ENCODE measurements at regions not wholly inside any gene's neighbourhood (a gene's known extent, or its start where the extent isn't known, plus 50 kb on each side); places are given as distances from the start of the nearest gene placed in this dataset.

DNA sequence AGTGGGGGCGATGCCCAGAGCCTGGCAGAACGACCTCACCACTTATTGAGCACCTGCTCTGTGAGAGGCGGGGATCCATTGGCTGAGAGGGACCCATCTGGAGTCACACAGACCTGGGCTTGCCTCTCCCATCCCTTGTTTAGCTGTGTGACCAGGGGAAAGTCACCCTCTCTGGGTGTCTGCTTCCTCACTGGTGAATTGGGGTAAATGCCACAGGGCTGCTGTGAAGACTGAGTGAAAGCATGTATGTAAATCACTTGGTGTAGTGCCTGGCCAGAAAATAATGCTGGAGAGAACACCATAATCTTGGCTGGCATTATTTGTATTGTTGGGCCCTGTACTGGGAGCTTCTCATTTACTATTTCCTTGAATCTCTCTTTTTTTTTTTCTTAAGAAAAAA lies 83.4 kb upstream of the PRL start:
- no TSS peak for BruUV-seq (replicated peaks)
- Mint-ChIP-seq H3K4me1 (ENCODE audit: low read depth, unreplicated experiment) (no peaks in the 10 kb centered on the region), H3K27ac (ENCODE audit: unreplicated experiment) (no peak overlapping the region), H3K27me3 (ENCODE audit: unreplicated experiment) (no peaks in the 10 kb centered on the region), H3K36me3 (ENCODE audit: insufficient read depth, unreplicated experiment) (no peaks in the 10 kb centered on the region), H3K4me3 (ENCODE audit: low read depth, unreplicated experiment) (no peak overlapping the region), H3K9me3 (ENCODE audit: low read depth, unreplicated experiment) (peaks cover 4% of the 10 kb centered on the region)
- no peak for DNase-seq
- intact Hi-C loops (cut with micrococcal nuclease; ENCODE audit: unreplicated experiment) = no loop called here
- TF ChIP-seq, protein P1, sequence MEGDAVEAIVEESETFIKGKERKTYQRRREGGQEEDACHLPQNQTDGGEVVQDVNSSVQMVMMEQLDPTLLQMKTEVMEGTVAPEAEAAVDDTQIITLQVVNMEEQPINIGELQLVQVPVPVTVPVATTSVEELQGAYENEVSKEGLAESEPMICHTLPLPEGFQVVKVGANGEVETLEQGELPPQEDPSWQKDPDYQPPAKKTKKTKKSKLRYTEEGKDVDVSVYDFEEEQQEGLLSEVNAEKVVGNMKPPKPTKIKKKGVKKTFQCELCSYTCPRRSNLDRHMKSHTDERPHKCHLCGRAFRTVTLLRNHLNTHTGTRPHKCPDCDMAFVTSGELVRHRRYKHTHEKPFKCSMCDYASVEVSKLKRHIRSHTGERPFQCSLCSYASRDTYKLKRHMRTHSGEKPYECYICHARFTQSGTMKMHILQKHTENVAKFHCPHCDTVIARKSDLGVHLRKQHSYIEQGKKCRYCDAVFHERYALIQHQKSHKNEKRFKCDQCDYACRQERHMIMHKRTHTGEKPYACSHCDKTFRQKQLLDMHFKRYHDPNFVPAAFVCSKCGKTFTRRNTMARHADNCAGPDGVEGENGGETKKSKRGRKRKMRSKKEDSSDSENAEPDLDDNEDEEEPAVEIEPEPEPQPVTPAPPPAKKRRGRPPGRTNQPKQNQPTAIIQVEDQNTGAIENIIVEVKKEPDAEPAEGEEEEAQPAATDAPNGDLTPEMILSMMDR (IDR thresholded peaks at IDR 0.05; ENCODE audit: unreplicated experiment) = no peak
- CTCF ChIA-PET = interaction anchor here (0.7 kb wide), 1 partner anchor 181 kb away, joined by 7 read pairs; no protein-coding TSS in a partner anchor

DNA sequence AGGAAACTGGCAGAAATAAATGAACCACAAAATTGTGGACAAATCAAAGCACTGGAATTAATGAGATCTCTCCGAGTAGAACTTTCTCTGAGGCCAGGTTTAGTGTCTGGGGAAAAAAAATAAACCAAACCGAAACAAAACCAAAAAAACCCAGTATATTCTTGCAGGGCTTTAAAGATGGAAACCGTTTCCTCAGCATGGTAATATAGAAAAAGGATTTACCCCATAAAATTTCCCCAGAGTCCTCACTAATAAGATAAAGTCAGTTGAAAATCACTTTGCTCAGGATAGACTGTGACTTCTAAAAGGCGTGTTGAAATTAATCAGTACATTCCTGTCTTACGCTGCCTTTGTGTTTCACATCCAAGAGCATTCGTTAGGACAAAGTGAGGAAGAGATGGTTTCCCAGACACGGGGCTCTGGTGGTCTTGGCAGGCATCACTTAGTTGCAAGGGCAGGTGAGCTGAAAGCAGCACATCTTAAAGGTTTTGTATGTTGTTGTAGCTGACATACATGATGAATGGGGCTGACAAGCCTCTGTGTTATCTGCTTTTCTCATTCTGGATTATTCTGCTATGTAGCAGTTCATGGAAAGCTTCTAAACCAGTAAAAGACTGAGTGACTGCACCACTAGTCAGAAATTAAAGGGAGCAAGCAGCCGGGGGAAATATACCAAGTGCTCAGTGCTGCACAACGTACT lies 85.2 kb upstream of the PRL start:
- H3K4me1 Mint-ChIP-seq (ENCODE audit: low read depth, unreplicated experiment) = no peaks in the 10 kb centered on the region
- no peak for DNase-seq
- H3K9me3 Mint-ChIP-seq (ENCODE audit: low read depth, unreplicated experiment) = peaks cover 7% of the 10 kb centered on the region
- H3K27ac Mint-ChIP-seq (ENCODE audit: unreplicated experiment) = no peak overlapping the region
- H3K4me3 Mint-ChIP-seq (ENCODE audit: low read depth, unreplicated experiment) = no peak overlapping the region
- no TSS peak for BruUV-seq (replicated peaks)
- no peaks in the 10 kb centered on the region for H3K36me3 Mint-ChIP-seq (ENCODE audit: insufficient read depth, unreplicated experiment)
- CTCF ChIA-PET = no interaction called here
- TF ChIP-seq, protein P1 (IDR thresholded peaks at IDR 0.05; ENCODE audit: unreplicated experiment) = no peak
- intact Hi-C loops (cut with micrococcal nuclease; ENCODE audit: unreplicated experiment) = no loop called here
- no peaks in the 10 kb centered on the region for H3K27me3 Mint-ChIP-seq (ENCODE audit: unreplicated experiment)

DNA sequence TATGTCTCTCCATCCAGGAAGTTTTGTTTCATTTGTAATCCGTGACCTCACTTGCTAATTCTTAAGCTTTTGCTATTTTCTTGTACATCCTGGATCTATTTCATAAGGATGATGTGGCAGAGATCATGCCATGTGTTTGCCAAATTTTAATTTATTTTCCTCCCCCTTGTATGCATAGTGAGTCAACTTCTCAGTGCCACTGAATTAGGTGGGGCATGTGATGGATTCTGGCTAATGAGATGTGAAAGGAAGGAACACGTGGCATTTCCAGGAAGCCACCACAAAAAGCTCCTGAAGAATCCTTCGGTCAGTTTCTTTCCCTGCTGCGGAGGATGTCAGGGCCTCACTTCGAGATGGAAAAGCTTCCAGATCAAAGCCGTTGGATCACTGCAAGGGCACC lies 86.2 kb upstream of the PRL start:
- no peak overlapping the region for H3K27ac Mint-ChIP-seq (ENCODE audit: unreplicated experiment)
- no TSS peak for BruUV-seq (replicated peaks)
- H3K4me3 Mint-ChIP-seq (ENCODE audit: low read depth, unreplicated experiment) = no peak overlapping the region
- TF ChIP-seq, protein P1 (IDR thresholded peaks at IDR 0.05; ENCODE audit: unreplicated experiment) = no peak
- H3K36me3 Mint-ChIP-seq (ENCODE audit: insufficient read depth, unreplicated experiment) = no peaks in the 10 kb centered on the region
- no peak for DNase-seq
- intact Hi-C loops (cut with micrococcal nuclease; ENCODE audit: unreplicated experiment) = no loop called here
- H3K9me3 Mint-ChIP-seq (ENCODE audit: low read depth, unreplicated experiment) = peaks cover 6% of the 10 kb centered on the region
- no peaks in the 10 kb centered on the region for H3K4me1 Mint-ChIP-seq (ENCODE audit: low read depth, unreplicated experiment)
- no peaks in the 10 kb centered on the region for H3K27me3 Mint-ChIP-seq (ENCODE audit: unreplicated experiment)
- CTCF ChIA-PET = no interaction called here

DNA sequence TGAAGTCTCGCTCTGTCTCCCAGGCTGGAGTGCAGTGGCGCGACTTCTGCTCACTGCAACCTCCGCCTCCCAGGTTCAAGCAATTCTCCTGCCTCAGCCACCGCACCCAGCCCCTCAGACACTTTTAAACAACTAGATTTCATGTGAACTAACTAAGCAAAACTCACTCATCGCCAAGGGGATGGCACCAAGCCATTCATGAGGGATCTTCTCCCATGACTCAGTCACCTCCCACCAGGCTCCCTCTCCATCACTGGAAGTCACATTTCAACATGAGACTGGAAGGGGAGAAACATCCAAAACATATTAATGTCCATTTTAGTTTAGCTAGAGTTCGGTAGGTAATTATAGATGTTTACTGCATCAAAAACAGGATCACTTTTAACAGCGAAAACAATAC lies 95.9 kb upstream of the PRL start:
- no peaks in the 10 kb centered on the region for H3K36me3 Mint-ChIP-seq (ENCODE audit: insufficient read depth, unreplicated experiment)
- DNase-seq = no peak
- H3K9me3 Mint-ChIP-seq (ENCODE audit: low read depth, unreplicated experiment) = peaks cover 4% of the 10 kb centered on the region
- TF ChIP-seq, protein P1 (IDR thresholded peaks at IDR 0.05; ENCODE audit: unreplicated experiment) = no peak
- intact Hi-C loops (cut with micrococcal nuclease; ENCODE audit: unreplicated experiment) = no loop called here
- no peak overlapping the region for H3K4me3 Mint-ChIP-seq (ENCODE audit: low read depth, unreplicated experiment)
- H3K4me1 Mint-ChIP-seq (ENCODE audit: low read depth, unreplicated experiment) = no peaks in the 10 kb centered on the region
- no peak overlapping the region for H3K27ac Mint-ChIP-seq (ENCODE audit: unreplicated experiment)
- CTCF ChIA-PET = no interaction called here
- BruUV-seq (replicated peaks) = no TSS peak
- no peaks in the 10 kb centered on the region for H3K27me3 Mint-ChIP-seq (ENCODE audit: unreplicated experiment)

All from Calu3 (cell line).